MCF 10A (cell line): ENCODE measurements at regions not wholly inside any gene's neighbourhood (a gene's known extent, or its start where the extent isn't known, plus 50 kb on each side); places are given as distances from the start of the nearest gene placed in this dataset.

Experiments used
- BruUV-seq: library from RNA; stranded (reverse); fragments of 400-500 nt; replicated peaks from 2 replicates; lab custom pipeline; 2021; lab: Mats Ljungman, UMichigan
- CTCF ChIA-PET: fragments of 300-600 bp; sonication (Branson Sonifier 250); formaldehyde crosslinking; extraction: SDS; loops from one replicate; lab custom pipeline; 2021; ENCODE audit warnings: antibody characterized with exemption, inconsistent platforms; lab: Yijun Ruan, JAX
- POLR2A ChIA-PET: fragments of 300-600, 350-650 bp; sonication (Branson Sonifier 250); formaldehyde crosslinking; extraction: SDS; loops from one replicate; lab custom pipeline; 2020; ENCODE audit warnings: antibody characterized with exemption, inconsistent platforms; lab: Yijun Ruan, JAX
- DNase-seq: peaks from one replicate; pipeline ENCODE4 v3.0.0-alpha.2; 2018; ENCODE audit not compliant: unreplicated experiment
- H3K27ac Mint-ChIP-seq: one replicate; pipeline ENCODE4 v1.8.0; 2022; ENCODE audit warnings: mild to moderate bottlenecking, low read depth, mixed read lengths; ENCODE audit not compliant: unreplicated experiment
- H3K27me3 Mint-ChIP-seq: one replicate; pipeline ENCODE4 v1.8.0; 2022; ENCODE audit warnings: mixed read lengths; ENCODE audit not compliant: insufficient read depth, unreplicated experiment
- H3K36me3 Mint-ChIP-seq: one replicate; pipeline ENCODE4 v1.8.0; 2022; ENCODE audit warnings: mild to moderate bottlenecking, moderate library complexity, mixed read lengths; ENCODE audit not compliant: insufficient read depth, unreplicated experiment
- H3K4me1 Mint-ChIP-seq: one replicate; pipeline ENCODE4 v1.8.0; 2022; ENCODE audit warnings: mixed read lengths; ENCODE audit not compliant: insufficient read depth, unreplicated experiment
- H3K4me3 Mint-ChIP-seq: one replicate; pipeline ENCODE4 v1.8.0; 2022; ENCODE audit warnings: mild to moderate bottlenecking, moderate library complexity, mixed read lengths; ENCODE audit not compliant: unreplicated experiment
- H3K9me3 Mint-ChIP-seq: one replicate; pipeline ENCODE4 v1.8.0; 2022; ENCODE audit warnings: mixed read lengths; ENCODE audit not compliant: unreplicated experiment
- intact Hi-C: fragments of 100-400 bp; cut with micrococcal nuclease; formaldehyde crosslinking; loops from 2 replicates; pipeline ENCODE4 v1.14.1; 2022
- TF ChIP-seq, protein P1 (sequence below): fragments of 200-600 bp; IDR thresholded peaks from one replicate; pipeline ENCODE4 v1.8.0; 2022; ENCODE audit warnings: antibody characterized with exemption, mild to moderate bottlenecking; ENCODE audit not compliant: unreplicated experiment

DNA sequence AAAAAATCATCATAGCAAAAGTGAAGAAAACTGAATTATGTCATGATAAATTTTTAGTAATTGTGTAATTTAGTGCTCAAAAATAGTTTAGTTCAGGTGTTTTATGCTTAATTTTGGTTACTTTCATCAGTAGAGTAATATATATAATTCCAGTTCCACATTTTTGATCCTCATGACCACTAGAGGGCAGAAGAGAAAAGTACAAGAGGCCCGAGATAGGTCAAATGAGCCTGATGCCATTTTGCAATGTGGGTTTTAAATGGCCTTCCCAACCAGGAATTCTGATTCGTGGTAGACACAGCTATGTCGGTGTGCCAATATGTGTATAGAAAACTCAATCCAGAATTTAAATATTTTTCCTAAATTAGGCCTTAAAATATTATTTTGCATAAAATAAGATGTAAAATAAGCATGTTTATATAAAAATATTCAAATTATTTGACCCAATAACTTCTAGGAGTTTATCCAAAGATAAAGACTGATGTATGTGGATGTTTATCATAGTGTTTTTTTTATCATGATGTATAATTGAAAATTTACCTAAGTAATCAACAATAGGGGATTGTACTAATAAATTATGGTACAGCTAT lies 159.7 kb upstream of the RPS6KA2 start:
- no peak overlapping the region for H3K27ac Mint-ChIP-seq
- H3K27me3 Mint-ChIP-seq: peaks cover 24% of the 10 kb centered on the region
- no peaks in the 10 kb centered on the region for H3K4me1 Mint-ChIP-seq
- no peaks in the 10 kb centered on the region for H3K9me3 Mint-ChIP-seq
- intact Hi-C loops: loop anchor here (1.0 kb wide), 3 partner anchors 165 to 356 kb away; no protein-coding TSS in a partner anchor
- no TSS peak for BruUV-seq
- H3K36me3 Mint-ChIP-seq: peaks cover 5% of the 10 kb centered on the region
- DNase-seq: peak; percentile 74
- no peak overlapping the region for H3K4me3 Mint-ChIP-seq
- POLR2A ChIA-PET: interaction anchor here (0.9 to 1.8 kb wide), 3 partner anchors 163 to 188 kb away, joined by 3 to 9 read pairs (median 4); partner anchors contain the start of gene RNASET2
- TF ChIP-seq, protein P1, sequence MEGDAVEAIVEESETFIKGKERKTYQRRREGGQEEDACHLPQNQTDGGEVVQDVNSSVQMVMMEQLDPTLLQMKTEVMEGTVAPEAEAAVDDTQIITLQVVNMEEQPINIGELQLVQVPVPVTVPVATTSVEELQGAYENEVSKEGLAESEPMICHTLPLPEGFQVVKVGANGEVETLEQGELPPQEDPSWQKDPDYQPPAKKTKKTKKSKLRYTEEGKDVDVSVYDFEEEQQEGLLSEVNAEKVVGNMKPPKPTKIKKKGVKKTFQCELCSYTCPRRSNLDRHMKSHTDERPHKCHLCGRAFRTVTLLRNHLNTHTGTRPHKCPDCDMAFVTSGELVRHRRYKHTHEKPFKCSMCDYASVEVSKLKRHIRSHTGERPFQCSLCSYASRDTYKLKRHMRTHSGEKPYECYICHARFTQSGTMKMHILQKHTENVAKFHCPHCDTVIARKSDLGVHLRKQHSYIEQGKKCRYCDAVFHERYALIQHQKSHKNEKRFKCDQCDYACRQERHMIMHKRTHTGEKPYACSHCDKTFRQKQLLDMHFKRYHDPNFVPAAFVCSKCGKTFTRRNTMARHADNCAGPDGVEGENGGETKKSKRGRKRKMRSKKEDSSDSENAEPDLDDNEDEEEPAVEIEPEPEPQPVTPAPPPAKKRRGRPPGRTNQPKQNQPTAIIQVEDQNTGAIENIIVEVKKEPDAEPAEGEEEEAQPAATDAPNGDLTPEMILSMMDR: peak; percentile 60
- CTCF ChIA-PET: interaction anchor here (0.6 to 3.3 kb wide), 13 partner anchors 12 to 658 kb away, joined by 3 to 24 read pairs (median 4); partner anchors contain the start of gene RNASET2

DNA sequence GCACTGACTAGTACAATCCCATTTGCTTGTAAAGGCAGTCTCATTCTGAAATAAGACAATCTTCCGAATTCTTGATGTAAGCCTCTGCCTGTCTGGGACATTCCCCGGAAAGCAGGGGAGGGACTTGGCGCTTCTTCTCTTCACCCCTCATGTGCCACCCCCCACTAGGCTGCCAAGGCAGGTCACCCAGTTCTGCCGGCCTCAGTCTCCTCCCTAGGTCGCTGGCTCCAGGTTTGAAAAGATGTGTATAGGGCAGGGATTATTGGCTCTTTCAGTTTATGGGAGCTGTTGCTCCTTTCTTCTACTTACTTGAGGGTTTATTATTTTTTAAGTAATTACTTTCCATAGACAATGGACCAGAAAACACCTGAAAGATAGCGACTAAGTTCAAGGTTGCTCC lies 158.1 kb upstream of the RPS6KA2 start:
- DNase-seq: no peak
- Mint-ChIP-seq H3K9me3 (no peaks in the 10 kb centered on the region), H3K36me3 (peaks cover under 1% of the 10 kb centered on the region), H3K4me3 (no peak overlapping the region), H3K4me1 (no peaks in the 10 kb centered on the region), H3K27me3 (peaks cover 7% of the 10 kb centered on the region), H3K27ac (no peak overlapping the region)
- ChIA-PET POLR2A (interaction anchor here (1.2 to 1.4 kb wide), 2 partner anchors 9 to 16 kb away, joined by 4 read pairs; no protein-coding TSS in a partner anchor), CTCF (interaction anchor here (0.7 to 1.7 kb wide), 7 partner anchors 10 to 487 kb away, joined by 3 to 15 read pairs (median 4); no protein-coding TSS in a partner anchor)
- no TSS peak for BruUV-seq
- intact Hi-C loops: no loop called here
- TF ChIP-seq, protein P1: no peak

DNA sequence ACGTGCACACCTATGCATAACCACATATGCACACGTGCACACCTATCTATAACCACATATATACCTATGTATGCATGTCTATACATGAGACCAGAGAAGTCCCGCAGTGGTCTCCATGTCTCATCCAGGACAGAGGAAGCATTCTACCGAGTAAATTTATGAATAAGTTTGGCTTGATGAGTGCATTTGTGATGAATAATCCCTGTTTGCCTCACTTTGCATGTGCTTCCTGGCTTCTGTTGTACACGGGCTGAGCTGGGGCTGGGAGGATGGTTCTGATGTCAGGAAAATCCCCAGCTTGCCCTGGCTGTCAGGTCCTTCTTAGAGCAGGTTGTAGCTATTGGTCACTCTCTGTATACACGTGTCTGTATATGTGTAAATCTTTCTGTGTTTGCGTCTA lies 157.6 kb upstream of the RPS6KA2 start:
- ChIA-PET CTCF (interaction anchor here (0.7 to 1.7 kb wide), 4 partner anchors 11 to 487 kb away, joined by 3 to 15 read pairs (median 4); no protein-coding TSS in a partner anchor), POLR2A (interaction anchor here (1.2 to 1.4 kb wide), 2 partner anchors 9 to 16 kb away, joined by 4 read pairs; no protein-coding TSS in a partner anchor)
- no peaks in the 10 kb centered on the region for H3K36me3 Mint-ChIP-seq
- H3K4me3 Mint-ChIP-seq: no peak overlapping the region
- no peaks in the 10 kb centered on the region for H3K9me3 Mint-ChIP-seq
- intact Hi-C loops: no loop called here
- DNase-seq: no peak
- TF ChIP-seq, protein P1: no peak
- no TSS peak for BruUV-seq
- peaks cover 3% of the 10 kb centered on the region for H3K27me3 Mint-ChIP-seq
- no peak overlapping the region for H3K27ac Mint-ChIP-seq
- no peaks in the 10 kb centered on the region for H3K4me1 Mint-ChIP-seq

DNA sequence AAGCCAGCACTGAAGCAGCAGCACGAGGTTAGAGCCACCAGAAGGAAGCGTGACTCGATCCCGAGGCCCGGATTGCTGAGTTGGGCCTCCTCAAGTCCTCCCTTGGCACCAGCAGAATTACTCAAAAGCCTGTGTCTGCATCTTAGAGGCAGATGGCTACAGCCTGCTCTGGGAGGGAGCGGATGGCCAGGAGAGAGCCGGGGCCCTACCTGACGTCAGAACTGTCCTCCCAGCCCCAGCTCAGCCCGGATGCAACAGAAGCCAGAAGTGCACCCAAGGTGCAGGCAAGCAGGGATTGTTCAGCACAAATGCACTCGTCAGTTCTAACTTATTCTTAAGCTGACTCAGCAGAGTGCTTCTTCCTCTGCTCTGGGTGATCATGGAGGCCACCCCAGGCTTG lies 155.5 kb upstream of the RPS6KA2 start:
- H3K4me3 Mint-ChIP-seq: no peak overlapping the region
- no peaks in the 10 kb centered on the region for H3K36me3 Mint-ChIP-seq
- POLR2A ChIA-PET: no interaction called here
- no peaks in the 10 kb centered on the region for H3K9me3 Mint-ChIP-seq
- CTCF ChIA-PET: interaction anchor here (1.5 to 2.2 kb wide), 2 partner anchors 8 to 207 kb away, joined by 6 read pairs; no protein-coding TSS in a partner anchor
- TF ChIP-seq, protein P1: no peak
- BruUV-seq: no TSS peak
- no peak overlapping the region for H3K27ac Mint-ChIP-seq
- peaks cover 7% of the 10 kb centered on the region for H3K27me3 Mint-ChIP-seq
- no peaks in the 10 kb centered on the region for H3K4me1 Mint-ChIP-seq
- intact Hi-C loops: no loop called here
- DNase-seq: no peak
